SK-N-SH (cell line): ENCODE measurements at regions not wholly inside any gene's neighbourhood (a gene's known extent, or its start where the extent isn't known, plus 50 kb on each side); places are given as distances from the start of the nearest gene placed in this dataset.
"Not testable (repeated sequence)": the region's sequence is repeated elsewhere in the genome, so short reads cannot be mapped to it uniquely, and the experiment has no call there.

Experiments used
- CTCF ChIA-PET: fragments of 300-600, 350-600 bp; formaldehyde crosslinking; extraction: SDS; loops from one replicate; lab custom pipeline; 2021; lab: Yijun Ruan, JAX
- POLR2A ChIA-PET: fragments of 350-600 bp; sonication (Branson Sonifier 250); formaldehyde crosslinking; extraction: SDS; loops from one replicate; lab custom pipeline; 2020; ENCODE audit warnings: antibody characterized with exemption, inconsistent platforms; lab: Yijun Ruan, JAX
- DNase-seq: peaks from one replicate; pipeline ENCODE4 v3.0.0; 2012
- H2AFZ ChIP-seq: fragments of 200-600 bp; sonication (generic); 2 replicates; pipeline ENCODE4 v1.8.1; 2016; ENCODE audit warnings: antibody characterized with exemption, mild to moderate bottlenecking, low read depth
- H3F3A ChIP-seq: fragments of 200-600 bp; sonication (generic); replicated peaks from 2 replicates; pipeline ENCODE3; 2016; ENCODE audit warnings: antibody characterized with exemption, mild to moderate bottlenecking; ENCODE audit not compliant: insufficient read depth
- H3K27ac ChIP-seq, 2 experiments: fragments of 200-500 bp in 1 of 2; fragments of 200-600 bp in 1 of 2; sonication (Bioruptor generic) in 1 of 2; sonication (generic), shearing (Covaris generic) in 1 of 2; 2 replicates each; pipeline versions ENCODE4 v1.5.1 to v1.6.1; 2014 to 2016; ENCODE audit warnings: low read depth in 2 of 2, inconsistent platforms in 1 of 2, low read length in 1 of 2, mild to moderate bottlenecking in 1 of 2, mixed read lengths in 1 of 2
- H3K27me3 ChIP-seq: fragments of 200-600 bp; sonication (generic), shearing (Covaris generic); 2 replicates; pipeline ENCODE4 v1.6.1; 2016; ENCODE audit warnings: mixed run types; ENCODE audit not compliant: insufficient read depth
- H3K36me3 ChIP-seq, 2 experiments: fragments of 200-500 bp in 1 of 2; fragments of 200-600 bp in 1 of 2; sonication (Bioruptor generic) in 1 of 2; sonication (generic) in 1 of 2; replicated peaks in 1 of 2; 2 replicates each; pipeline versions ENCODE3 to v1.5.1; 2014 to 2016; ENCODE audit warnings: low read length in 1 of 2, mild to moderate bottlenecking in 1 of 2; ENCODE audit not compliant: insufficient read depth in 2 of 2, control insufficient read depth in 1 of 2
- H3K4me1 ChIP-seq, 2 experiments: fragments of 200-500 bp in 1 of 2; fragments of 200-600 bp in 1 of 2; sonication (Bioruptor generic) in 1 of 2; sonication (generic), shearing (Covaris generic) in 1 of 2; 2 replicates each; pipeline versions ENCODE4 v1.5.1 to v1.6.1; 2014 to 2016; ENCODE audit warnings: low read depth in 1 of 2, low read length in 1 of 2, mixed run types in 1 of 2; ENCODE audit not compliant: insufficient read depth in 2 of 2, control insufficient read depth in 1 of 2
- H3K4me2 ChIP-seq: fragments of 200-600 bp; sonication (generic), shearing (Covaris generic); 2 replicates; pipeline ENCODE4 v1.6.1; 2017; ENCODE audit warnings: mixed run types
- H3K4me3 ChIP-seq, 2 experiments: fragments of 200-500 bp in 1 of 2; fragments of 200-600 bp in 1 of 2; sonication (Bioruptor generic) in 1 of 2; sonication (generic), shearing (Covaris generic) in 1 of 2; 2 replicates each; pipeline versions ENCODE4 v1.5.1 to v1.8.1; 2014 to 2016; ENCODE audit warnings: low read depth in 2 of 2, inconsistent platforms in 1 of 2, low read length in 1 of 2, mild to moderate bottlenecking in 1 of 2, mixed read lengths in 1 of 2, moderate library complexity in 1 of 2
- H3K79me2 ChIP-seq: fragments of 200-600 bp; sonication (generic); 2 replicates; pipeline ENCODE4 v1.8.1; 2017; ENCODE audit warnings: mild to moderate bottlenecking; ENCODE audit not compliant: insufficient read depth
- H3K9ac ChIP-seq: fragments of 200-600 bp; sonication (generic); 2 replicates; pipeline ENCODE4 v1.6.1; 2017; ENCODE audit warnings: mixed run types
- H3K9me2 ChIP-seq: fragments of 200-600 bp; sonication (generic); 2 replicates; pipeline ENCODE4 v1.6.1; 2017; ENCODE audit warnings: mixed run types
- H3K9me3 ChIP-seq: fragments of 200-600 bp; sonication (generic); 2 replicates; pipeline ENCODE4 v1.6.1; 2017; ENCODE audit warnings: mixed run types, mild to moderate bottlenecking, moderate library complexity
- H4K20me1 ChIP-seq: fragments of 200-600 bp; sonication (generic); 2 replicates; pipeline ENCODE4 v1.6.1; 2017; ENCODE audit warnings: mild to moderate bottlenecking, mixed run types; ENCODE audit not compliant: insufficient read depth
- EP300 ChIP-seq, 2 experiments: IDR thresholded peaks; 2 replicates each; pipeline versions ENCODE4 v1.4.0 to v1.6.1; 2012; ENCODE audit warnings: borderline replicate concordance in 1 of 2, low read depth in 1 of 2, low read length in 1 of 2
- FOSL2 ChIP-seq: IDR thresholded peaks from 2 replicates; pipeline ENCODE4 v1.4.0; 2012; ENCODE audit warnings: low read depth, mild to moderate bottlenecking, moderate library complexity, borderline replicate concordance
- FOXM1 ChIP-seq: IDR thresholded peaks from 2 replicates; pipeline ENCODE4 v1.4.0; 2012; ENCODE audit warnings: low read depth, mild to moderate bottlenecking
- JUND ChIP-seq: IDR thresholded peaks from 2 replicates; pipeline ENCODE4 v1.4.0; 2012
- MXI1 ChIP-seq: IDR thresholded peaks from 2 replicates; pipeline ENCODE4 v1.6.1; 2012; ENCODE audit warnings: mild to moderate bottlenecking, low read depth, low read length, improper control_type of control experiment
- NFIC ChIP-seq: IDR thresholded peaks from 2 replicates; pipeline ENCODE4 v1.4.0; 2012; ENCODE audit warnings: borderline replicate concordance
- RXRA ChIP-seq: IDR thresholded peaks from 2 replicates; pipeline ENCODE4 v1.4.0; 2012; ENCODE audit warnings: low read depth, mild to moderate bottlenecking, borderline replicate concordance
- TCF12 ChIP-seq: IDR thresholded peaks from 2 replicates; pipeline ENCODE4 v1.4.0; 2012
- ZBTB33 ChIP-seq: IDR thresholded peaks from 2 replicates; pipeline ENCODE4 v1.4.0; 2012; ENCODE audit warnings: low read depth, borderline replicate concordance
- WGBS: methylation state at CpG from one replicate; pipeline ENCODE4 v1.1.6; 2017; ENCODE audit warnings: low lambda C conversion rate; 5-methylcytosine and 5-hydroxymethylcytosine counted together
- TF ChIP-seq, protein P1 (sequence below): IDR thresholded peaks from 2 replicates; pipeline ENCODE4; 2012
- TF ChIP-seq, protein P2 (sequence below): IDR thresholded peaks from 2 replicates; pipeline ENCODE4 v1.4.0; 2012; ENCODE audit warnings: low read depth

- H3K36me3 ChIP-seq, H3K79me2 ChIP-seq, H3K27me3 ChIP-seq, H3K9me2 ChIP-seq, H4K20me1 ChIP-seq, POLR2A ChIA-PET, CTCF ChIA-PET, H2AFZ ChIP-seq, H3K9me3 ChIP-seq: not testable (repeated sequence)
- H3K4me3 ChIP-seq, result peak overlapping the region in 1 of 2 experiments; percentile 9; a peak in 1 of 4 replicates
- H3K4me1 ChIP-seq, result peaks cover 45% of the 10 kb centered on the region in 2 experiments
- peaks cover 39% of the 10 kb centered on the region for H3F3A ChIP-seq
- 0% methylated on average over 6 of the region's 8 CpGs for WGBS
- peak overlapping the region; percentile 84 for H3K4me2 ChIP-seq
- DNase-seq, result peak; percentile 82
- peak overlapping the region; percentile 99 for H3K27ac ChIP-seq
- H3K9ac ChIP-seq, result peak overlapping the region; percentile 92
- TF ChIP-seq, protein P1, sequence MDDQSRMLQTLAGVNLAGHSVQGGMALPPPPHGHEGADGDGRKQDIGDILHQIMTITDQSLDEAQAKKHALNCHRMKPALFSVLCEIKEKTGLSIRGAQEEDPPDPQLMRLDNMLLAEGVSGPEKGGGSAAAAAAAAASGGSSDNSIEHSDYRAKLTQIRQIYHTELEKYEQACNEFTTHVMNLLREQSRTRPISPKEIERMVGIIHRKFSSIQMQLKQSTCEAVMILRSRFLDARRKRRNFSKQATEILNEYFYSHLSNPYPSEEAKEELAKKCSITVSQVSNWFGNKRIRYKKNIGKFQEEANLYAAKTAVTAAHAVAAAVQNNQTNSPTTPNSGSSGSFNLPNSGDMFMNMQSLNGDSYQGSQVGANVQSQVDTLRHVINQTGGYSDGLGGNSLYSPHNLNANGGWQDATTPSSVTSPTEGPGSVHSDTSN, result peak; percentile 65
- TF ChIP-seq NFIC (peak; percentile 87), FOSL2 (peak; percentile 54; the same call in 1 of the 2 replicates), FOXM1 (0 out of 2 replicates have a peak, but pooled peaks have one; percentile 24), MXI1 (peak; percentile 65), ZBTB33 (0 out of 2 replicates have a peak, but pooled peaks have one; percentile 60), RXRA (peak; percentile 89), TCF12 (peak; percentile 75), EP300 (IDR thresholded peaks at IDR 0.05; ENCODE audit: borderline replicate concordance in 1 of 2, low read depth in 1 of 2, low read length in 1 of 2) (peak; percentile 38 to 51; a peak in 2 of 4 replicates)
- TF ChIP-seq, protein P2, sequence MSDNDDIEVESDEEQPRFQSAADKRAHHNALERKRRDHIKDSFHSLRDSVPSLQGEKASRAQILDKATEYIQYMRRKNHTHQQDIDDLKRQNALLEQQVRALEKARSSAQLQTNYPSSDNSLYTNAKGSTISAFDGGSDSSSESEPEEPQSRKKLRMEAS, result 0 out of 2 replicates have a peak, but pooled peaks have one; percentile 34
Measured at GRCh38 chr16:88238732-88239274, 144.0 kb upstream of the ZNF469 start.

DNA sequence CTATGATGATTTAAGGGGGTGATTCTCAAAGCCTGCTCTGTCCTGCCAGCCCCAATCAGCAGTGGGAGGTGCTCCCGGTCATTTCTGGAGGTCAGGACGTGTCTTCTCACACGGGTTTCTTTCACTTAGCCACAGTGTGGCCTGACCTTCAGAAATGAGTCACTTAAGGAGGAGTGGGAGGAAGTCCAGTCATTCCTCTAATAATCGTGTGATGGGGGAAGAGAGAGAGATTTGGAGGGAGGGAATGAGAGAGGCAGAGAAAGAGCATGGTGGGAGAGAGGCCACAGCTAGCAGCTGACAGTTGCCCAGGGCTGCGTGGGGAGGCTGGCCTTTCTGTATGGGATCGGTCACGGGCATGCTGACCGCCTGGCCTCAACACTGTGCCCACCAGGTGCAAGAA, 142.6 kb upstream of the ZNF469 start:
- peak; percentile 60 for TF ChIP-seq JUND
- peak in 1 of 2 experiments; percentile 35; a peak in 1 of 4 replicates for TF ChIP-seq EP300 (IDR thresholded peaks at IDR 0.05; ENCODE audit: borderline replicate concordance in 1 of 2, low read depth in 1 of 2, low read length in 1 of 2)
- peak; percentile 52; the same call in 1 of the 2 replicates for TF ChIP-seq TCF12
- peak; percentile 13; the same call in 1 of the 2 replicates for TF ChIP-seq NFIC
- TF ChIP-seq RXRA, result peak; percentile 90
- peak; percentile 73 for TF ChIP-seq FOSL2
- TF ChIP-seq, protein P2, result peak; percentile 29; the same call in 1 of the 2 replicates
- TF ChIP-seq, all 33 proteins: peak for 7; not testable (repeated sequence) for 26
- H4K20me1 ChIP-seq, H3K4me3 ChIP-seq, POLR2A ChIA-PET, H3K79me2 ChIP-seq, H3K27me3 ChIP-seq, CTCF ChIA-PET, H3K9me2 ChIP-seq, H3K36me3 ChIP-seq, H3K9me3 ChIP-seq, H3K4me2 ChIP-seq, H2AFZ ChIP-seq: not testable (repeated sequence)
- Histone ChIP-seq H3K4me1 (peaks cover 38% of the 10 kb centered on the region in 2 experiments; a peak in 3 of 4 replicates), H3F3A (peaks cover 39% of the 10 kb centered on the region), H3K27ac (peak overlapping the region; percentile 61 to 99; a peak in 3 of 4 replicates), H3K9ac (peak overlapping the region; percentile 71; the same call in 1 of the 2 replicates)
- WGBS, result 36% methylated on average over 8 of the region's 8 CpGs
- DNase-seq, result peak; percentile 1

DNA sequence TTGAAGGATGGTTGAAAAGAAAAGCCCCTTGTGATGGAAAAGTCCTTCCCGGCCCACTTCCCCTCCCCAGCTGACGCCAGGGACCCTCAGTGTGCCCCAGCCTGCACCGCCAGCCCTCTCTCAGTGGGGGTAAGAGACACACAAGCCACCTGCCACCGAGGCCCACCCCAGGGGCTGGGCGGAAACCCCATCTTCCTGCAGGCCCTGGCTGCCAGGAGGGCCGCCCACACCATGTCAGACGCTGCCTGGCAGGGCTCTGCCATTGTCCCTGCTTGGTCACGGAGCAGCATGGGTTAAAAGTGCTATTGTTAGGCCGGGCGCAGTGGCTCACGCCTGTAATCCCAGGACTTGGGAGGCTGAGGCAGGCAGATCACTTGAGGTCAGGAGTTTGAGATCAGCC, 142.0 kb upstream of the ZNF469 start:
- H3K9me3 ChIP-seq, CTCF ChIA-PET, H2AFZ ChIP-seq, H4K20me1 ChIP-seq, H3K4me3 ChIP-seq, H3K9me2 ChIP-seq, POLR2A ChIA-PET, H3K79me2 ChIP-seq, H3K27me3 ChIP-seq, H3K36me3 ChIP-seq: not testable (repeated sequence)
- Histone ChIP-seq H3F3A (peaks cover 37% of the 10 kb centered on the region), H3K4me1 (peaks cover 31 to 38% of the 10 kb centered on the region in 2 experiments), H3K4me2 (peak overlapping the region; percentile 41; the same call in 1 of the 2 replicates), H3K27ac (peak overlapping the region in 1 of 2 experiments; percentile 99; a peak in 3 of 4 replicates), H3K9ac (peak overlapping the region; percentile 71; the same call in 1 of the 2 replicates)
- 85% methylated on average over 4 of the region's 11 CpGs for WGBS
- DNase-seq, result peak; percentile 0
